Panc1 (cell line): ENCODE measurements at regions not wholly inside any gene's neighbourhood (a gene's known extent, or its start where the extent isn't known, plus 50 kb on each side); places are given as distances from the start of the nearest gene placed in this dataset.

Experiments used
- ATAC-seq: fragments of 200-7000 bp; cut with Tn5 transposase; 2 replicates; pipeline ENCODE4 v1.9.1; 2020; ENCODE audit warnings: mild to moderate bottlenecking, moderate library complexity
- BruUV-seq: library from RNA; stranded (reverse); fragments of 400-500 nt; replicated peaks from 2 replicates; lab custom pipeline; 2021; lab: Mats Ljungman, UMichigan
- CTCF ChIA-PET: fragments of 300-600 bp; sonication (Branson Sonifier 250); formaldehyde crosslinking; loops from one replicate; lab custom pipeline; 2022; ENCODE audit warnings: antibody characterized with exemption; lab: Charles Lee
- POLR2A ChIA-PET: fragments of 300-600 bp; sonication (Branson Sonifier 250); formaldehyde crosslinking; loops from one replicate; lab custom pipeline; 2022; ENCODE audit warnings: antibody characterized with exemption; lab: Charles Lee
- DNase-seq: peaks from one replicate; pipeline ENCODE4 v3.0.0-alpha.2; 2010; ENCODE audit warnings: low read depth, low spot score
- H3K27ac ChIP-seq: 2 replicates; pipeline ENCODE4 v1.5.1; 2011; ENCODE audit warnings: mild to moderate bottlenecking, low read length, inconsistent platforms
- H3K27me3 ChIP-seq: fragments of 200-500 bp; sonication (Bioruptor generic); 2 replicates; pipeline ENCODE4 v1.6.0; 2014; ENCODE audit warnings: low read length, inconsistent platforms; ENCODE audit not compliant: control insufficient read depth, insufficient read depth
- H3K36me3 ChIP-seq: fragments of 200-500 bp; sonication (Bioruptor generic); 2 replicates; pipeline ENCODE4 v1.5.1; 2014; ENCODE audit warnings: inconsistent platforms, mild to moderate bottlenecking, low read length, moderate library complexity; ENCODE audit not compliant: control insufficient read depth, insufficient read depth
- H3K4me1 ChIP-seq: 2 replicates; pipeline ENCODE4 v1.5.1; 2011; ENCODE audit warnings: inconsistent platforms, mild to moderate bottlenecking, low read length, moderate library complexity; ENCODE audit not compliant: control insufficient read depth, insufficient read depth
- H3K4me3 ChIP-seq, 2 experiments: 2 replicates each; pipeline ENCODE4 v1.5.1; 2011 to 2012; ENCODE audit warnings: low read depth in 2 of 2, low read length in 2 of 2, mild to moderate bottlenecking in 2 of 2, inconsistent platforms in 1 of 2, moderate library complexity in 1 of 2
- H3K9me3 ChIP-seq: fragments of 200-500 bp; sonication (Bioruptor generic); 2 replicates; pipeline ENCODE4 v1.5.1; 2014; ENCODE audit warnings: low read depth, mild to moderate bottlenecking, inconsistent platforms, low read length, moderate library complexity; ENCODE audit not compliant: control insufficient read depth, insufficient read depth
- CTCF ChIP-seq: fragments of 450-650 bp; IDR thresholded peaks from 2 replicates; pipeline ENCODE4 v1.5.1; 2017; ENCODE audit warnings: mild to moderate bottlenecking
- POLR2AphosphoS5 ChIP-seq: IDR thresholded peaks from 2 replicates; pipeline ENCODE4 v1.6.1; 2012; ENCODE audit warnings: mild to moderate bottlenecking, low read depth, low read length, moderate library complexity
- REST ChIP-seq, 2 experiments: IDR thresholded peaks; 2 replicates each; pipeline ENCODE4 v1.6.1; 2011 to 2012; ENCODE audit warnings: low read depth in 2 of 2, control low read depth in 1 of 2, low read length in 1 of 2, mild to moderate bottlenecking in 1 of 2, moderate library complexity in 1 of 2; ENCODE audit not compliant: insufficient read depth in 1 of 2
- SIN3A ChIP-seq: IDR thresholded peaks from 2 replicates; pipeline ENCODE4 v1.6.1; 2012; ENCODE audit warnings: low read depth, mild to moderate bottlenecking, low read length, moderate library complexity, borderline replicate concordance; ENCODE audit not compliant: insufficient read depth
- TCF7L2 ChIP-seq: IDR thresholded peaks from 2 replicates; pipeline ENCODE4 v1.6.1; 2011; ENCODE audit warnings: mild to moderate bottlenecking, low read depth, low read length, inconsistent platforms
- in situ Hi-C: cut with HindIII; loops from 2 replicates; pipeline ENCODE4 v1.10.0; 2016; ENCODE audit warnings: low sequenced_read_pairs, low pct_unique_long_range_greater_than_20kb
- intact Hi-C: fragments of 100-400 bp; cut with micrococcal nuclease; formaldehyde crosslinking; loops from one replicate; pipeline ENCODE4 v1.10.0; 2022; ENCODE audit not compliant: unreplicated experiment

- Histone ChIP-seq H3K27ac (no peak overlapping the region), H3K4me3 (no peak overlapping the region), H3K9me3 (no peaks in the 10 kb centered on the region), H3K36me3 (no peaks in the 10 kb centered on the region), H3K27me3 (peaks cover 5% of the 10 kb centered on the region; the same call in 1 of the 2 replicates), H3K4me1 (no peaks in the 10 kb centered on the region)
- ATAC-seq (no peak), DNase-seq (no peak)
- in situ Hi-C loops, result no loop called here
- intact Hi-C loops, result no loop called here
- no peak for TF ChIP-seq SIN3A
- TF ChIP-seq CTCF, result no peak
- BruUV-seq, result no TSS peak
- POLR2A ChIA-PET, result no interaction called here
- CTCF ChIA-PET, result no interaction called here
These were observed 648.8 kb downstream of the NPHP4 start for GRCh38 chr1:5343256-5344020.

- in situ Hi-C loops, result no loop called here
- no TSS peak for BruUV-seq
- Histone ChIP-seq H3K4me1 (no peaks in the 10 kb centered on the region), H3K27me3 (peaks cover 5% of the 10 kb centered on the region; the same call in 1 of the 2 replicates), H3K9me3 (no peaks in the 10 kb centered on the region), H3K4me3 (no peak overlapping the region), H3K27ac (no peak overlapping the region), H3K36me3 (no peaks in the 10 kb centered on the region)
- ChIA-PET POLR2A (no interaction called here), CTCF (no interaction called here)
- TF ChIP-seq POLR2AphosphoS5, result no peak
- TF ChIP-seq CTCF, result no peak
- intact Hi-C loops, result no loop called here
- DNase-seq (no peak), ATAC-seq (no peak)
These were observed 649.4 kb downstream of the NPHP4 start for GRCh38 chr1:5342830-5343229.

GRCh38 chr1:5342172-5342571, 650.1 kb downstream of the NPHP4 start:
- DNase-seq (no peak), ATAC-seq (no peak)
- in situ Hi-C loops (no loop called here), intact Hi-C loops (no loop called here)
- Histone ChIP-seq H3K36me3 (no peaks in the 10 kb centered on the region), H3K4me1 (no peaks in the 10 kb centered on the region), H3K4me3 (no peak overlapping the region), H3K27me3 (peaks cover 5% of the 10 kb centered on the region; the same call in 1 of the 2 replicates), H3K27ac (no peak overlapping the region), H3K9me3 (no peaks in the 10 kb centered on the region)
- POLR2A ChIA-PET, result no interaction called here
- CTCF ChIA-PET, result no interaction called here
- BruUV-seq, result no TSS peak
- TF ChIP-seq TCF7L2 (no peak), SIN3A (no peak), REST (IDR thresholded peaks at IDR 0.05; ENCODE audit: insufficient read depth in 1 of 2, low read depth in 2 of 2, low read length in 1 of 2) (no peak), POLR2AphosphoS5 (no peak), CTCF (no peak)
